Activated CD4-positive, alpha-beta memory T cell treated with anti-CD3 and anti-CD28 coated beads, Interleukin-2, amount 10 ng/mL, durations not matched to agents 7 days and 5 days (primary cell): ENCODE measurements at regions not wholly inside any gene's neighbourhood (a gene's known extent, or its start where the extent isn't known, plus 50 kb on each side); places are given as distances from the start of the nearest gene placed in this dataset.
A peak's percentile ranks its signal among the peaks of the same experiment; 100 is the strongest.

Experiments used
- CTCF ChIA-PET: fragments of 350-600 bp; sonication (Branson Sonifier 250); formaldehyde crosslinking; loops from one replicate; lab custom pipeline; 2021; ENCODE audit warnings: antibody characterized with exemption, inconsistent platforms; lab: Charles Lee
- POLR2A ChIA-PET: fragments of 350-600 bp; sonication (Branson Sonifier 250); formaldehyde crosslinking; loops from one replicate; lab custom pipeline; 2021; ENCODE audit warnings: antibody characterized with exemption; lab: Charles Lee
- DNase-seq: peaks from one replicate; pipeline ENCODE4 v3.0.0-alpha.2; 2020
- H3K27ac Mint-ChIP-seq: one replicate; pipeline ENCODE4 v1.8.0; 2021; ENCODE audit warnings: mild to moderate bottlenecking, mixed read lengths
- H3K27me3 Mint-ChIP-seq: one replicate; pipeline ENCODE4 v1.8.0; 2021; ENCODE audit warnings: mixed read lengths
- H3K36me3 Mint-ChIP-seq: one replicate; pipeline ENCODE4 v1.8.0; 2021; ENCODE audit warnings: low read depth, mixed read lengths
- H3K4me1 Mint-ChIP-seq: one replicate; pipeline ENCODE4 v1.8.0; 2021; ENCODE audit warnings: mixed read lengths
- H3K4me3 Mint-ChIP-seq: one replicate; pipeline ENCODE4 v1.8.0; 2021; ENCODE audit warnings: mild to moderate bottlenecking, mixed read lengths
- H3K9me3 Mint-ChIP-seq: one replicate; pipeline ENCODE4 v1.8.0; 2021; ENCODE audit warnings: mixed read lengths

- H3K4me3 Mint-ChIP-seq = no peak overlapping the region
- H3K36me3 Mint-ChIP-seq = no peaks in the 10 kb centered on the region
- H3K9me3 Mint-ChIP-seq = no peaks in the 10 kb centered on the region
- ChIA-PET CTCF (interaction anchor here (0.8 kb wide), 1 partner anchor 154 kb away, joined by 3 read pairs; no protein-coding TSS in a partner anchor), POLR2A (no interaction called here)
- H3K27ac Mint-ChIP-seq = no peak overlapping the region
- no peaks in the 10 kb centered on the region for H3K4me1 Mint-ChIP-seq
- H3K27me3 Mint-ChIP-seq = no peaks in the 10 kb centered on the region
- no peak for DNase-seq
These were observed 121.4 kb upstream of the RFC3 start for GRCh38 chr13:33696530-33696929.

- no peaks in the 10 kb centered on the region for H3K36me3 Mint-ChIP-seq
- no peaks in the 10 kb centered on the region for H3K9me3 Mint-ChIP-seq
- POLR2A ChIA-PET = no interaction called here
These were observed 120.0 kb upstream of the RFC3 start for GRCh38 chr13:33697926-33698325.

GRCh38 chr13:33707449-33707848 lies 110.5 kb upstream of the RFC3 start:
- peaks cover 15% of the 10 kb centered on the region for H3K9me3 Mint-ChIP-seq
- peaks cover 11% of the 10 kb centered on the region for H3K27me3 Mint-ChIP-seq
- no peak for DNase-seq
- no peaks in the 10 kb centered on the region for H3K36me3 Mint-ChIP-seq
- CTCF ChIA-PET = no interaction called here
- H3K4me1 Mint-ChIP-seq = no peaks in the 10 kb centered on the region
- POLR2A ChIA-PET = no interaction called here
- no peak overlapping the region for H3K27ac Mint-ChIP-seq
- no peak overlapping the region for H3K4me3 Mint-ChIP-seq

More at GRCh38 chr13:33697926-33698325, 120.0 kb upstream of the RFC3 start:
- CTCF ChIA-PET = no interaction called here
- peaks cover 4% of the 10 kb centered on the region for H3K27me3 Mint-ChIP-seq
- no peaks in the 10 kb centered on the region for H3K4me1 Mint-ChIP-seq
- H3K27ac Mint-ChIP-seq = no peak overlapping the region
- DNase-seq = no peak
- no peak overlapping the region for H3K4me3 Mint-ChIP-seq

DNA sequence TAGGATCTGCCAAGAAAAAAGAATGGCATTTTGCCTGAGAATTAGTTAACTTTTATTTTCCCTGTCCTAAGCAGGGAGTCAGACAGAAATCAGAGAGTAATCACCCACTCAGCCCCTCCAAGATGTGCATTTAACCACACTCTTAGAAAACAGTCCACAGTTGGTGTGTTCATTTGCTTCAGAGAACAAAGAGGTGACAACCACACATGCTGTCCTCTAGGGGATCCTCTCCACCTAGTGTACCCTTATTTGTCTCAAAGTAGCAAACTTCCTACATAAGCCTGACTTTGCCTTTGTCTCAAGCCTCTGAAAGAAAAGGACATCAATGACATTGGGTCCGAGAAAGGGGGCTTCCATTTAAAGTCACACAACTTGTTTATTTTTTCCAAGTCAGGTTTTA lies 107.0 kb upstream of the RFC3 start:
- no peak overlapping the region for H3K4me3 Mint-ChIP-seq
- no peak overlapping the region for H3K27ac Mint-ChIP-seq
- no peak for DNase-seq
- H3K4me1 Mint-ChIP-seq = no peaks in the 10 kb centered on the region
- ChIA-PET CTCF (no interaction called here), POLR2A (no interaction called here)
- H3K27me3 Mint-ChIP-seq = no peaks in the 10 kb centered on the region
- no peaks in the 10 kb centered on the region for H3K36me3 Mint-ChIP-seq
- H3K9me3 Mint-ChIP-seq = peaks cover 8% of the 10 kb centered on the region

- H3K27me3 Mint-ChIP-seq = no peaks in the 10 kb centered on the region
- no peaks in the 10 kb centered on the region for H3K36me3 Mint-ChIP-seq
- H3K9me3 Mint-ChIP-seq = peaks cover 8% of the 10 kb centered on the region
- H3K4me1 Mint-ChIP-seq = no peaks in the 10 kb centered on the region
- no peak overlapping the region for H3K4me3 Mint-ChIP-seq
- DNase-seq = no peak
- CTCF ChIA-PET = no interaction called here
- no peak overlapping the region for H3K27ac Mint-ChIP-seq
- POLR2A ChIA-PET = no interaction called here
These were observed 106.5 kb upstream of the RFC3 start for GRCh38 chr13:33711436-33711835.

- Mint-ChIP-seq H3K27ac (no peak overlapping the region), H3K9me3 (no peaks in the 10 kb centered on the region), H3K4me3 (no peak overlapping the region), H3K36me3 (no peaks in the 10 kb centered on the region), H3K4me1 (peaks cover 10% of the 10 kb centered on the region), H3K27me3 (no peaks in the 10 kb centered on the region)
- POLR2A ChIA-PET = interaction anchor here (0.7 kb wide), 1 partner anchor 39 kb away, joined by 4 read pairs; no protein-coding TSS in a partner anchor
- CTCF ChIA-PET = interaction anchor here (0.7 to 1.3 kb wide), 2 partner anchors 81 to 175 kb away, joined by 4 read pairs; no protein-coding TSS in a partner anchor
- DNase-seq = no peak
These were observed 100.2 kb upstream of the RFC3 start for GRCh38 chr13:33717775-33718174.

DNA sequence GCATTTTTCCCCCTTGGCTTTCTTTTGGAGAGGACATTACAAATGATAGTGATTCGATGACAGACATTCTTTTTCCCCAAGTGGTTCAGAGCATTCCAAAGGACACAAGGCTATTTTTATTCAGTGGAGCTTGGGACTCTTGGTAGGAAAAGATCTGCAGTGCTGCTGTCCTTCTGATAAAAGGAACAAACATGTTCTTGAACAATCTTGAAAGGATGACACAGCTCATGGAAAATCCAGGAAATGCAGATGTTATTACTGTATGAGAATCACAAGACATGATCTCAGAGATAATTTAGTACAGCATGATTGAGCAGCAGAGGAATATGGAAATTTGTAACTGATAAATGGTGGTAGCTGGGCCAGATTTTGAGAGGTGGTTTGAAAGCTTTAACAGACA lies 96.2 kb upstream of the RFC3 start:
- no peak for DNase-seq
- H3K27ac Mint-ChIP-seq = no peak overlapping the region
- CTCF ChIA-PET = interaction anchor here (1.2 to 4.0 kb wide), 3 partner anchors 178 to 493 kb away, joined by 4 to 43 read pairs (median 5); no protein-coding TSS in a partner anchor
- no peaks in the 10 kb centered on the region for H3K27me3 Mint-ChIP-seq
- H3K4me1 Mint-ChIP-seq = peaks cover 21% of the 10 kb centered on the region
- POLR2A ChIA-PET = interaction anchor here (2.0 to 3.9 kb wide), 2 partner anchors 111 to 178 kb away, joined by 9 to 31 read pairs; no protein-coding TSS in a partner anchor
- no peaks in the 10 kb centered on the region for H3K9me3 Mint-ChIP-seq
- no peak overlapping the region for H3K4me3 Mint-ChIP-seq
- H3K36me3 Mint-ChIP-seq = no peaks in the 10 kb centered on the region

- Mint-ChIP-seq H3K9me3 (no peaks in the 10 kb centered on the region), H3K4me1 (peaks cover 22% of the 10 kb centered on the region), H3K27ac (no peak overlapping the region), H3K4me3 (no peak overlapping the region), H3K27me3 (no peaks in the 10 kb centered on the region), H3K36me3 (no peaks in the 10 kb centered on the region)
- no peak for DNase-seq
- ChIA-PET CTCF (interaction anchor here (0.9 to 4.0 kb wide), 6 partner anchors 12 to 1134 kb away, joined by 3 to 43 read pairs (median 4); no protein-coding TSS in a partner anchor), POLR2A (interaction anchor here (1.2 to 3.9 kb wide), 4 partner anchors 43 to 1136 kb away, joined by 4 to 31 read pairs (median 8); partner anchors contain the start of gene PDS5B)
These were observed 95.6 kb upstream of the RFC3 start for GRCh38 chr13:33722216-33722915.

DNA sequence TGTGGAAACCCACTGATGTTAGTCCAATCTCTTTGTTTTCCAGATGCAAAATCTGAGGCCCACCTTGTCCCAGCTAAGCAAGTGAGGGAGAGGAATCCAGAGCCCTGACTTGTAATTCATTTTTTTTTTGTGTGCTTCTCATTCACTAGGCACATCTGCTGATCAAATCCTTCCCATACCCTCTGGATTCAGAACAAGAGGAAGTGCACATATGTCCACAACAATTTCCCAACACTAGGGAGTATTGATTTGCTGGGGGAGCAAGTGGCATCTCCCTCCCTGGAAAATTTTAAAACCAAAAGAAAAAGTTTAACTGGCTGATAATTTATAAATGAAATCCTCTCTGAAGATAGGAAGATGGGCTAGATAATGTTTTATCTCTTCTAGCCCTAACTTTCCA lies 94.6 kb upstream of the RFC3 start:
- POLR2A ChIA-PET = interaction anchor here (1.2 to 3.9 kb wide), 4 partner anchors 44 to 1137 kb away, joined by 4 to 31 read pairs (median 8); partner anchors contain the start of gene PDS5B

GRCh38 chr13:33723772-33724435 lies 94.0 kb upstream of the RFC3 start:
- POLR2A ChIA-PET = interaction anchor here (1.2 to 3.9 kb wide), 4 partner anchors 45 to 1138 kb away, joined by 4 to 31 read pairs (median 8); partner anchors contain the start of gene PDS5B
- H3K4me3 Mint-ChIP-seq = no peak overlapping the region

More for the DNA sequence above, 94.6 kb upstream of the RFC3 start:
- H3K27ac Mint-ChIP-seq = peak overlapping the region; percentile 17
- no peaks in the 10 kb centered on the region for H3K9me3 Mint-ChIP-seq
- H3K4me1 Mint-ChIP-seq = peaks cover 26% of the 10 kb centered on the region
- H3K4me3 Mint-ChIP-seq = peak overlapping the region; percentile 22
- DNase-seq = no peak
- CTCF ChIA-PET = interaction anchor here (0.7 to 4.0 kb wide), 14 partner anchors 9 to 1135 kb away, joined by 3 to 43 read pairs (median 3); no protein-coding TSS in a partner anchor
- no peaks in the 10 kb centered on the region for H3K36me3 Mint-ChIP-seq
- H3K27me3 Mint-ChIP-seq = no peaks in the 10 kb centered on the region

DNA sequence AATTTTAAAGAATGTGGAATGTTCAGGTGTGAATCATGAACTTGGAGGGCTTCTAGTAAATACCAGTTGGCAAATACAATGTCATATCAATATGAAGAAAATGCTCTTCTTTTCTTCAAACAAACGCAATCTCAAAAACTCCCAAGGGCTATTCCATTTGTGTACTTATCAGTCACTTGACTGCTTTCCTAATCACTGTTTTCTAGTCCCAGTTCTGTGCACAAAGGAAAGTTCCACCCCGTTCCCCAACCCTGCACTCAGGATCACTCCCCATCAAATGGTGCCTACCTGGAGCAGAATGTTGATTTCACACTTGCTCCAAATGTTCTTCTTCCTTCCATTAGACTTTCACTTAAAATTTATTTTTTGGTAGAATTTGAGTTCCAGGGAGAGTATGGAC lies 92.6 kb upstream of the RFC3 start:
- no peaks in the 10 kb centered on the region for H3K9me3 Mint-ChIP-seq
- peaks cover 32% of the 10 kb centered on the region for H3K4me1 Mint-ChIP-seq
- CTCF ChIA-PET = interaction anchor here (0.7 to 4.0 kb wide), 4 partner anchors 10 to 496 kb away, joined by 3 to 43 read pairs (median 14); no protein-coding TSS in a partner anchor
- no peak overlapping the region for H3K4me3 Mint-ChIP-seq
- POLR2A ChIA-PET = interaction anchor here (3.9 kb wide), 1 partner anchor 182 kb away, joined by 31 read pairs; no protein-coding TSS in a partner anchor
- no peaks in the 10 kb centered on the region for H3K27me3 Mint-ChIP-seq
- DNase-seq = no peak
- no peak overlapping the region for H3K27ac Mint-ChIP-seq
- no peaks in the 10 kb centered on the region for H3K36me3 Mint-ChIP-seq

More at GRCh38 chr13:33723772-33724435, 94.0 kb upstream of the RFC3 start:
- CTCF ChIA-PET = interaction anchor here (0.6 to 4.0 kb wide), 20 partner anchors 9 to 1979 kb away, joined by 3 to 43 read pairs (median 3); no protein-coding TSS in a partner anchor
- Mint-ChIP-seq H3K27me3 (no peaks in the 10 kb centered on the region), H3K36me3 (no peaks in the 10 kb centered on the region), H3K27ac (peak overlapping the region; percentile 17), H3K9me3 (no peaks in the 10 kb centered on the region), H3K4me1 (peaks cover 32% of the 10 kb centered on the region)
- DNase-seq = peak; percentile 76

DNA sequence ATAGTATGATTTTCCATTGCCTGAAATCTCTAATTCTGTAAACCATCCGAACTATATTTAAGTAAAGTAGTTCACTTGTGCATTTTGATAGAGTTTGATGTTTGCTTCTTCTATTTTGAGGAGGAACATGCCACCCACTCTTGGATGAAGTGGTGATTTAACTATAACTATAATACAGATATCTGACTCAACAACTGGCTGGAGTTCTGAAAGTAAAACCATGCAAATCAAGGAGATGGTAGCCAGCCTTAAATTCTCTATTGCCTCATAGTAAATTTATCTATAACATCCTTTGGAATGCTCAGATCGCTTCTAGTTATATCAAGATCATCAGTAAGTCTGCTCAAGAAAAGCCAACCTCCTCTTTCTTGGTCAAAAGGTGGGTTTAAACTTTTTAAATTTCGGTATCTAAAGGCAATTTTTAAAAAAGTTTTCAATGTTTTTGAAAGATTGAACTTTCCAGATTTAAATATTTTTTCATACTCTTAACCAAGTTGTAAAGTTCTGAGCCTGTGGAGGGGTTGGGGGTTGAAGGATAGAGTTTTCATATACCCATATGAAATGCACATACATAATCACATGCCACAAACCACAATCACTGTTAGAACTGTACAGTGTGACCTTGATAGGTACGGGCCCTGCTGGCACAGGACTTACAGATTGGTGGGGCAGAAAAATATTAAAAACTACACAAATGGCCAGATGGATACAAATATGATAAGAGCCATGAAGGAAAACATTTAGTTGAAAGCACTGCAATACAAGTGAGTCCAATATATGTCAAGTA lies 90.5 kb upstream of the RFC3 start:
- ChIA-PET CTCF (no interaction called here), POLR2A (no interaction called here)
- Mint-ChIP-seq H3K9me3 (no peaks in the 10 kb centered on the region), H3K27me3 (no peaks in the 10 kb centered on the region), H3K36me3 (no peaks in the 10 kb centered on the region), H3K4me3 (no peak overlapping the region), H3K4me1 (peaks cover 24% of the 10 kb centered on the region), H3K27ac (no peak overlapping the region)
- no peak for DNase-seq
